ENCODE measurements at regions not wholly inside any gene's neighbourhood (a gene's known extent, or its start where the extent isn't known, plus 50 kb on each side); places are given as distances from the start of the nearest gene placed in this dataset.
"Not testable (repeated sequence)": the region's sequence is repeated elsewhere in the genome, so short reads cannot be mapped to it uniquely, and the experiment has no call there.

GRCh38 chr1:182248721-182249120 is 142.9 kb downstream of the GLUL start:
- H3K4me1 Mint-ChIP-seq, result no peaks in the 10 kb centered on the region
- peaks cover 6% of the 10 kb centered on the region for H3K27me3 Mint-ChIP-seq
- Histone ChIP-seq H3K4me1 (ENCODE audit: control insufficient read depth in 2 of 2, insufficient read depth in 2 of 2, low read length in 2 of 2) (no peaks in the 10 kb centered on the region), H4K20me1 (ENCODE audit: control insufficient read depth, insufficient read depth, low read length, poor library complexity, severe bottlenecking) (no peaks in the 10 kb centered on the region), H3K36me3 (replicated peaks in 1 of 2; ENCODE audit: control extremely low read depth in 1 of 2, control insufficient read depth in 1 of 2, extremely low read depth in 1 of 2, insufficient read depth in 2 of 2, low read length in 1 of 2) (no peaks in the 10 kb centered on the region), H3K79me2 (ENCODE audit: control insufficient read depth, insufficient read depth, low read length) (no peaks in the 10 kb centered on the region), H3K9me3 (ENCODE audit: control extremely low read depth in 1 of 3, control insufficient read depth in 2 of 3, insufficient read depth in 1 of 3, low read length in 2 of 3) (no peaks in the 10 kb centered on the region), H3K4me2 (replicated peaks; ENCODE audit: low read depth, low read length, poor library complexity, severe bottlenecking) (no peak overlapping the region), H3K27ac (ENCODE audit: low read length in 2 of 2) (no peak overlapping the region), H3K9ac (ENCODE audit: low read length) (no peak overlapping the region), H2AFZ (ENCODE audit: insufficient read depth, low read depth, low read length, poor library complexity, severe bottlenecking) (no peak overlapping the region), H3K4me3 (ENCODE audit: control extremely low read depth in 1 of 5, extremely low read depth in 1 of 5, insufficient read depth in 1 of 5, low read depth in 2 of 5, low read length in 4 of 5) (no peak overlapping the region), H3K27me3 (replicated peaks in 1 of 4; ENCODE audit: control extremely low read depth in 1 of 4, control insufficient read depth in 3 of 4, insufficient read depth in 4 of 4, low read length in 3 of 4) (no peaks in the 10 kb centered on the region)
- WGBS (ENCODE audit: insufficient coverage), result no CpG with 5 or more reads among the region's 5 CpGs
- TF ChIP-seq CTCF (IDR thresholded peaks at IDR 0.05), result no peak
- no peak for TF ChIP-seq EZH2 (IDR thresholded peaks at IDR 0.05; ENCODE audit: borderline replicate concordance, insufficient read depth, low read depth, low read length, poor library complexity, severe bottlenecking)
- no peak overlapping the region for H3K27ac Mint-ChIP-seq
- H3K4me3 Mint-ChIP-seq, result no peak overlapping the region
- no peaks in the 10 kb centered on the region for H3K9me3 Mint-ChIP-seq (ENCODE audit: insufficient read depth)
- POLR2A ChIA-PET, result no interaction called here
- intact Hi-C loops (cut with micrococcal nuclease), result no loop called here
- CTCF ChIA-PET, result interaction anchor here (1.0 kb wide), 1 partner anchor 29 kb away, joined by 3 read pairs; no protein-coding TSS in a partner anchor
- no peak for ATAC-seq (ENCODE audit: low read depth)
- DNase-seq, result no peak

- H3K9me3 ChIP-seq (ENCODE audit: control extremely low read depth in 1 of 3, control insufficient read depth in 2 of 3, insufficient read depth in 1 of 3, low read length in 2 of 3), result not testable (repeated sequence)
Measured at GRCh38 chr1:182247813-182248212, 143.8 kb downstream of the GLUL start.

More at GRCh38 chr1:182247813-182248212, 143.8 kb downstream of the GLUL start:
- H3K4me3 ChIP-seq (ENCODE audit: control extremely low read depth in 1 of 5, extremely low read depth in 1 of 5, insufficient read depth in 1 of 5, low read depth in 2 of 5, low read length in 4 of 5); H3K4me1 ChIP-seq (ENCODE audit: control insufficient read depth in 2 of 2, insufficient read depth in 2 of 2, low read length in 2 of 2); intact Hi-C loops (cut with micrococcal nuclease); H3K9ac ChIP-seq (ENCODE audit: low read length); H4K20me1 ChIP-seq (ENCODE audit: control insufficient read depth, insufficient read depth, low read length, poor library complexity, severe bottlenecking); DNase-seq; H3K4me3 Mint-ChIP-seq; POLR2A ChIA-PET; H3K27ac ChIP-seq (ENCODE audit: low read length in 2 of 2); H3K9me3 Mint-ChIP-seq (ENCODE audit: insufficient read depth); H3K27me3 ChIP-seq (replicated peaks in 1 of 4; ENCODE audit: control extremely low read depth in 1 of 4, control insufficient read depth in 3 of 4, insufficient read depth in 4 of 4, low read length in 3 of 4); H2AFZ ChIP-seq (ENCODE audit: insufficient read depth, low read depth, low read length, poor library complexity, severe bottlenecking); H3K4me1 Mint-ChIP-seq; H3K79me2 ChIP-seq (ENCODE audit: control insufficient read depth, insufficient read depth, low read length); CTCF ChIA-PET; H3K4me2 ChIP-seq (replicated peaks; ENCODE audit: low read depth, low read length, poor library complexity, severe bottlenecking); ATAC-seq (ENCODE audit: low read depth); H3K36me3 ChIP-seq (replicated peaks in 1 of 2; ENCODE audit: control extremely low read depth in 1 of 2, control insufficient read depth in 1 of 2, extremely low read depth in 1 of 2, insufficient read depth in 2 of 2, low read length in 1 of 2); H3K27ac Mint-ChIP-seq: not testable (repeated sequence)
- peaks cover 11% of the 10 kb centered on the region for H3K27me3 Mint-ChIP-seq
- WGBS (ENCODE audit: insufficient coverage), result no CpG with 5 or more reads among the region's 2 CpGs

Measured in B cell (primary cell).